GM18519 (cell line): ENCODE measurements at regions not wholly inside any gene's neighbourhood (a gene's known extent, or its start where the extent isn't known, plus 50 kb on each side); places are given as distances from the start of the nearest gene placed in this dataset.
"Not testable (repeated sequence)": the region's sequence is repeated elsewhere in the genome, so short reads cannot be mapped to it uniquely, and the experiment has no call there.

Experiments used
- ATAC-seq: cut with Tn5 transposase; IDR thresholded peaks from one replicate; pipeline ENCODE4 v1.9.1; 2021; ENCODE audit warnings: mild to moderate bottlenecking, moderate library complexity; ENCODE audit not compliant: unreplicated experiment, low FRiP score

GRCh38 chr11:45393334-45393733, 107.2 kb upstream of the SYT13 start:
- no peak for ATAC-seq

GRCh38 chr11:45392591-45393091, 106.5 kb upstream of the SYT13 start:
- ATAC-seq, result no peak

DNA sequence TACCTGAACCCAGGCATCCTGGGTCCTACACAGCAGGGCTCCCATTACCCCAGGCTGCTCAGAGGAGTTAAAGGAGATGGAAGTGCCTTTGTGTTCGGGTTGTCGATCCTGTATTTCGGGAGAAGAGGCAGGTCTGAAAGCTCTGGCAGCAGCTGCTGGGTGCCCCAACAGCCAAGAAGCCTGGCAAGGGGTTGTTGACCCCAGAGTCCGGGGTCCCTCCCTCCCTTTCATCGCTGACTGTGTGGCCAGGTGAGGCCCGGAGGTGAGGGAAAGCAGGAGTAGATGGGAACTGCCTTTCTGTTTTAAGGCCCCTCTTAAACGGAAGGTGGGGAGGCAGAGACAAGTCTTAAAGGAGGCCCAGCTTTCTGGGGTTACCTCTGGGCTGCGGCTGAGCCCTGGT, 106.0 kb upstream of the SYT13 start:
- ATAC-seq, result no peak

DNA sequence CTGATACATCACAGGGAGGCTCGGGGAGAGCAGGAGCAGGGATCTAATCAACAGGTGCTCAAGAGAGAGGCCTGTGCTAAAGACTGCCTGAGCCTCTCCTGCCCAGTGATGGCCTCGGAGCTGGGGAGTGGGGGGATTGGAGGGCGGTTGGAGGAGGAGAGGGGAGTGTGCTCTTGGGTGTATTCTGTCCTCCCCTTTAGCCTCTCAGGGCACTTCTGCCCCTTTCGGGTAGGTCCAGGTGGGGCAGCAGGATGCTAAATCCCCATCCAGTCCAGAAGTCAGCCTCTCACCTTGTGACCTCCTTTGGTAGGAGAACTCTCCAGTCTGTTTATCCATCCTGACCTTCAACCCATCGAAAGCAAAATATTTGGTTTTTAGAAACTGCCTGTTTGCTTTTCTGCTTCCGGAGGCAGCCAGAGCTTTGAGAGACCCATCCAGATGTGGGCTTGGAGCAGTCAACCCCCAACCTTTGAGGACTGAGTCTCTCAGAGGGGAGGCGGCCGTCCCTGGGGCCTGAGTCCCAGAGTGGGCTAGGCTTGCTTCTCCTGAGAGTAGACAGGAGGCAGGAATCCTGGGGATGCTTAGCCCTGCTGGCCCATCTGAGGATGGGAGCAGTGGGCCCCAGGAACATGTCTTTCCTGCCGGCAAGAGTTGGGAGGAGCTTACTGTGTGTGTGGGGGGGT, 105.2 kb upstream of the SYT13 start:
- ATAC-seq, result no peak

DNA sequence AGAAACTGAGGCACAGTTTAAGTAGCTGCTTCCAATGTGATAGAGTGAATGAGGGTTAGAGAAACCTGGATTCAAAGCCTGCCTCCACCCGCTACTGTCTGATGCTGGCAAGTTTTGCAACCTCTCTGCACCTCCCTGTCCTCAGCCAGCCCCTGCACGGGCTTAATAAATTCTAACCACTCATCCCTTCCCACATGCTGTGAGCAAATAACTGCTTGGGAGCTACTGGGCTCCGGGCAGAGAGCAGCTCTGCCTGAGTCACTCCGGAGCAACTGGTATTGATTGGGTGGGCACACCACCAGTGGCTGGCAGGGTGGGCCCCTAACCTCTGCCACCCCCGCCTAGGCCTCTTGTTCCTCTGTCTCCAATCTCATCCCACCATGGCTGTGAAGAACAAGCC, 104.3 kb upstream of the SYT13 start:
- no peak for ATAC-seq

DNA sequence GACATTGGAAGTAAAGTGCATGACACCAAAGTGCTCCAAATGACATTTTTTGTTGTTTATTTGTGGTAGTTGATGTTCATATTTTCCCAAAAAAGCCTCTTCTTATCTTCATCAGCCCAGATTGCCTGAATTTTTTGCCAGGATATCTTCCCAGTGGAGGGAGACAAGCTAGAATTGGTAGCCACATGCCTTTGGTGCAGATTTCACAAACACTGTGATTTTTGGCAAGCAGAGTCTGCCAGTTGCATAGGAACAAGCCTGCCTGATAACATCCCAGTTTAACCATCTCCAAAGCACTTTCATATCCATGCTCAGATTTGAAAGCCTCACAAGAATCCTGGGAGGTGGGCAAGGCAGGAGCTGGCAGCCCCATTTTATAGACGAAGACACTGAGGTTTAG, 102.3 kb upstream of the SYT13 start:
- ATAC-seq, result no peak

- ATAC-seq, result not testable (repeated sequence)
Observed at GRCh38 chr11:45387885-45388284, 101.7 kb upstream of the SYT13 start.

DNA sequence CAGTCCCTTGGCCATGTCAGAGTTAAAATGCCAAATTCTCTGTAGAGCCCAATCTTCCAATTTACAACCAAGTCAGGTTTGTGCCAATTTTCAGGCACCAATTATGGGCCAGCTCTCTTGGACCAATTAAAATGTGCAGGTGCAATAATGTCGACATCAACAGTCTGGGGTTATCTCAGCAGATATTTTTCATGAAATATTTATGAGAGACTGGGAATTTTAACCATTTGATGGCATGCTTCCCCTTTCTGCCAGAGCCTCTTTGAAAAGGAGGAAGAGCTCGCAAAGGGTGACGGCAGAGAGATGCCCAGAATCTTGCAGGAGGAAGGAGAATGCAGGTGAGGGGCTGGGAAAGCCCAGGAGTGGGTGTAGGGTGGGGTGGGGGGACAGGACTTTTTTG, 100.8 kb upstream of the SYT13 start:
- no peak for ATAC-seq

GRCh38 chr11:45385844-45386243, 99.7 kb upstream of the SYT13 start:
- ATAC-seq, result no peak

DNA sequence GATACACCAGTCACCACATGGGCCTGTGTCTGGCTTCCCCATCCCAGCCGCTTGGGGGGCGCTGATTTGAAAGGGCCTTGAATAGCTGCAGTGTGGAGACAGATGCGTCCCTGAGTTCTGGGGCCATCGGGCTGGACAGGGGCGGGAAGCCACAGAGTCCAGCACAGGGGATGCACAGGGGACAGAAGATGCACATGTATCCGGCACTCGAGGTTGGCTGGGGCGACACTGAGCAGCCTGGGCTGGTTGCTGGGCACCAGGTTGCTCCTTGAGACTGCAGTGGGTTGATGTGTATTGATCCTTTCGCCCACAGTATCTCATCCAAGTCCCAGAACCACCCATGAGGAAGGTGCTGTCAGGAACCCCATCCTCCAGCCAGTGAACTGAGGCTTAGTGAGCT, 99.3 kb upstream of the SYT13 start:
- no peak for ATAC-seq

DNA sequence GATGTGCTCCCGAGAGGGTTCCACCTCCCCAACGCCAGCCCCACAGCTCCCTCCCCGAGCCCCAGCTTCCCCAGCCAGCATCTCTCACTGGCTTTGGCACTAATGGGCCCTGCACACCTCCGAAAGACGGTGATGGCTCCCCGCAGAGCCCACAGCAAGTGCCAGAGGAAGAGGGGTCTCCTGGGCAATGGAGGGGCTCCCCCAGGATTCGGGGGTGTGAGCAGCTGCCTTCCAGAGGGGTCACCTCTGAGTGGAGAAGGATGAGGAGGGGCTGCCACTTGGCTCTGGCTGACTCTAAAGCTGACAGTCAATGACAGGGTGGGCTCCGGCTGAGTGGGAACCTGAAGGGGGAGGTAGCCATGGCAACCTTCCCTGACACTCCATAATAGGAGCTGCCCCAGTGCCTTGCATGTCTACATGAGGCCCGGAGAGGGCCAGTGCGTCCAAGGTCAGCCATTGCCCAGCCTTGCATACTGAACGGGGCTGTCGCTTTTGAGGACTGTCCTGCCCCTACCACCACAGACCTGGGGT, 98.6 kb upstream of the SYT13 start:
- no peak for ATAC-seq

- ATAC-seq, result no peak
Observed at GRCh38 chr11:45384016-45384415, 97.9 kb upstream of the SYT13 start.

GRCh38 chr11:45383224-45383623, 97.1 kb upstream of the SYT13 start:
- ATAC-seq, result no peak

GRCh38 chr11:45382133-45382878, 96.2 kb upstream of the SYT13 start:
- no peak for ATAC-seq

GRCh38 chr11:45379162-45379863, 93.2 kb upstream of the SYT13 start:
- ATAC-seq, result no peak

DNA sequence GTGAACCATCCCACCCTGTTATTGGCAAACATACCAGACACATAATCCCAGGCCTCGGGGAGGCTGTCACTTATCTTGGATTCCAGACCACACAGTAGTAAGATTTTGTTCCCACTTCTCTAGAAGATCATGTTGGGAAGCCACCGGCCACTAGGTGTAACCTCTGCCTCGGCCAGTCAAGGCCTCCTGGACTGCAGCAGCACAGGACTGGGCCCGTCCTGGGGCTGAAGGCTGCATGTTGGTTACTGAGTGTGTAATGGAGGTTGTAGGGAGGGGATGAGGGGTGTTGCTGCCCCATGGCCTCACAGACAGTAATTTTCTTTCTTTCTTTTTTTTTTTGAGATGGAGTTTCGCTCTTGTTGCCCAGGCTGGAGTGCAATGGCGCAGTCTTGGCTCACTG, 92.4 kb upstream of the SYT13 start:
- ATAC-seq, result no peak

- ATAC-seq, result no peak
Observed at GRCh38 chr11:45374653-45375059, 88.5 kb upstream of the SYT13 start.

GRCh38 chr11:45374130-45374529, 88.0 kb upstream of the SYT13 start:
- ATAC-seq, result no peak

GRCh38 chr11:45373506-45374035, 87.4 kb upstream of the SYT13 start:
- no peak for ATAC-seq

GRCh38 chr11:45372414-45372813, 86.3 kb upstream of the SYT13 start:
- not testable (repeated sequence) for ATAC-seq
